Colonic mucosa (tissue), 4 donors: ENCODE measurements at regions not wholly inside any gene's neighbourhood (a gene's known extent, or its start where the extent isn't known, plus 50 kb on each side); places are given as distances from the start of the nearest gene placed in this dataset.

Experiments
- DNase-seq: peaks from one replicate; pipeline ENCODE4 v3.0.0-alpha.2; 2020
- H3K27ac ChIP-seq: fragments of 200-600 bp; one replicate; pipeline ENCODE4 v1.8.0; 2021
- H3K27me3 ChIP-seq: fragments of 200-600 bp; one replicate; pipeline ENCODE4 v1.8.0; 2021
- H3K36me3 ChIP-seq: fragments of 200-600 bp; one replicate; pipeline ENCODE4 v1.8.0; 2021
- H3K4me1 ChIP-seq: fragments of 200-600 bp; one replicate; pipeline ENCODE4 v1.8.0; 2021; ENCODE audit warnings: mild to moderate bottlenecking
- H3K4me3 ChIP-seq: fragments of 200-600 bp; one replicate; pipeline ENCODE4 v1.8.0; 2021
- H3K9ac ChIP-seq, 2 donors: one replicate each; pipeline ENCODE4 v1.7.0; 2013; ENCODE audit warnings: control low read depth in 2 of 2, low read depth in 2 of 2, low read length in 2 of 2
- H3K9me3 ChIP-seq: fragments of 200-600 bp; one replicate; pipeline ENCODE4 v1.8.0; 2021
- CTCF ChIP-seq: fragments of 200-600 bp; IDR thresholded peaks from one replicate; pipeline ENCODE4 v1.8.0; 2022; ENCODE audit warnings: antibody characterized with exemption, mild to moderate bottlenecking
- intact Hi-C: fragments of 100-400 bp; cut with DNase I; formaldehyde crosslinking; loops from one replicate; pipeline ENCODE4 v1.14.1; 2022
- donor health status: healthy.
- donor health status: DM: no; HTN: no; CAD: no.
- donor health status: DM: no; HTN: no; CAD: no.

- no peak for TF ChIP-seq CTCF
- Histone ChIP-seq H3K27ac (no peak overlapping the region), H3K4me3 (no peak overlapping the region), H3K9me3 (no peaks in the 10 kb centered on the region), H3K4me1 (no peaks in the 10 kb centered on the region), H3K9ac (no peak overlapping the region), H3K36me3 (no peaks in the 10 kb centered on the region), H3K27me3 (no peaks in the 10 kb centered on the region)
- intact Hi-C loops, result no loop called here
- DNase-seq, result no peak
These were observed 70.4 kb upstream of the COL3A1 start for GRCh38 chr2:188903740-188904139.

GRCh38 chr2:188909036-188909435 lies 65.1 kb upstream of the COL3A1 start:
- no peak overlapping the region for H3K27ac ChIP-seq
- no peak for TF ChIP-seq CTCF
- H3K4me1 ChIP-seq, result no peaks in the 10 kb centered on the region
- no peak overlapping the region for H3K4me3 ChIP-seq
- no peak for DNase-seq
- intact Hi-C loops, result no loop called here
- no peaks in the 10 kb centered on the region for H3K9me3 ChIP-seq
- H3K36me3 ChIP-seq, result no peaks in the 10 kb centered on the region
- no peak overlapping the region for H3K9ac ChIP-seq
- H3K27me3 ChIP-seq, result no peaks in the 10 kb centered on the region

GRCh38 chr2:188916736-188917135 lies 57.4 kb upstream of the COL3A1 start:
- H3K9me3 ChIP-seq, result no peaks in the 10 kb centered on the region

GRCh38 chr2:188917632-188918031 lies 56.5 kb upstream of the COL3A1 start:
- intact Hi-C loops, result no loop called here

More at GRCh38 chr2:188916736-188917135, 57.4 kb upstream of the COL3A1 start:
- no peak overlapping the region for H3K27ac ChIP-seq
- DNase-seq, result no peak
- no peaks in the 10 kb centered on the region for H3K36me3 ChIP-seq
- no peaks in the 10 kb centered on the region for H3K27me3 ChIP-seq
- H3K4me1 ChIP-seq, result no peaks in the 10 kb centered on the region
- TF ChIP-seq CTCF, result no peak
- no peak overlapping the region for H3K4me3 ChIP-seq
- H3K9ac ChIP-seq, result no peak overlapping the region
- intact Hi-C loops, result no loop called here

GRCh38 chr2:188919824-188920223 lies 54.3 kb upstream of the COL3A1 start:
- intact Hi-C loops, result no loop called here
- Histone ChIP-seq H3K36me3 (no peaks in the 10 kb centered on the region), H3K27me3 (no peaks in the 10 kb centered on the region), H3K4me3 (no peak overlapping the region), H3K9me3 (no peaks in the 10 kb centered on the region), H3K27ac (no peak overlapping the region), H3K9ac (no peak overlapping the region), H3K4me1 (no peaks in the 10 kb centered on the region)
- no peak for TF ChIP-seq CTCF
- DNase-seq, result no peak

More at GRCh38 chr2:188917632-188918031, 56.5 kb upstream of the COL3A1 start:
- no peaks in the 10 kb centered on the region for H3K36me3 ChIP-seq
- no peak overlapping the region for H3K27ac ChIP-seq
- no peak overlapping the region for H3K9ac ChIP-seq
- no peaks in the 10 kb centered on the region for H3K27me3 ChIP-seq
- H3K4me3 ChIP-seq, result no peak overlapping the region
- TF ChIP-seq CTCF, result no peak
- H3K9me3 ChIP-seq, result no peaks in the 10 kb centered on the region
- no peaks in the 10 kb centered on the region for H3K4me1 ChIP-seq
- DNase-seq, result no peak

GRCh38 chr2:188922191-188922590 lies 52.0 kb upstream of the COL3A1 start:
- DNase-seq, result no peak
- no peaks in the 10 kb centered on the region for H3K9me3 ChIP-seq
- H3K4me1 ChIP-seq, result no peaks in the 10 kb centered on the region
- no peak overlapping the region for H3K9ac ChIP-seq
- intact Hi-C loops, result no loop called here
- H3K36me3 ChIP-seq, result no peaks in the 10 kb centered on the region
- no peak overlapping the region for H3K27ac ChIP-seq
- H3K4me3 ChIP-seq, result no peak overlapping the region
- H3K27me3 ChIP-seq, result no peaks in the 10 kb centered on the region
- TF ChIP-seq CTCF, result no peak
